ENCODE measurements at regions not wholly inside any gene's neighbourhood (a gene's known extent, or its start where the extent isn't known, plus 50 kb on each side); places are given as distances from the start of the nearest gene placed in this dataset.

DNA sequence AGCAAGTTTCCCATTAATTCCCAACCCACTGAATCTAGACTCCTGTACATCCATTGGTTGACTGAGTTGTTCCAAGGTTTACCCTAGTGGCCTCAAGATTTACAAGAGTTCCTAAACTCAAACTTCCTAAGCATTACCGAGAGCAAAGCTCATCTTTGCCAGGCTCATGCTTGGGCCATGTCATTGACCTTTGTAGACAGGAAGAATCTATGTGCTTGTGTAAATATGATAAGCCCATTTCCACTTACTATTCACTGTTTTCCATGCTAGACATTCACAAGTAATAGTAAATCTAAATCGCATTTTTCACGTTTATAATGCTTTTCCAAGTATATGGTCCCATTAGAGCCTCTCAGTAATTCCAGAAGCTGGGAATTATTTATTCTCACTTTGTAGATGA, 534.5 kb upstream of the CLINT1 start:
- DNase-seq: no peak

DNA sequence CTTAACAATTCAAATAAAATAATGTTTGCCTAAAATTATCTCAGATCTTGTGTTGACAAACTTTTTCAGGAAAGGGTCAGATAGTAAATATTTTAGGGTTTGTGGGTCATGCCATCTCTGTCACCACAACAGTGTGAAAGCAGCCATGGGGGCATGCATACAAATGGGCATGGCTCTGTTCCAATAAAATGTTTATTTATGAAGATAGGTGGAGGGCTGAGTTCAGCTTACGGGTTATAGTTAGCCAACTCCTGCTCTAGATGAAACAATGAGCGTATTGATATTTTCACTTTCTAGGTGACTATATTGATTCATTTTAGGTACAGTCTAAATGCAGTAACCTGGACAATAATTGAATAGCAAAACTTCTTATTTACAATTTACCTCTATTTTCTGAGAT, 533.8 kb upstream of the CLINT1 start:
- DNase-seq: peak; percentile 38 to 58

DNA sequence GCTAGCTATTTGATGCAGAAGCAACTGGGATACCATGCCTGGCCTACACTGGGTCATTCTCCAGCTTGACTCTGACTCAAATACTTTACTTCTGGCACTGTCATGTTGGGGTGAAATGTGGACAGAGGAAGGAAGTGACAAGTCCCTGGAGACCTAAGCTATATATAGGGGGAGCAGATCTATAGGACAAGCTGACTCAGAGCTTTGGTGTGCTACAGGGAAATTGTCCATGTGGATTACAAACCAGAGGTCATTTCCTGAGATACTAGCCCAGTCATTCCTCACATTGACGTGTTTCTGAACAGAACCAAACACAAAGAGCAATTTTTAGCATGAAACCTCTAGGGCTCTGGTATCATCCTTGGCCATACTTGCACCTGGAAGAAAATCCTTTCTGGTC, 531.6 kb upstream of the CLINT1 start:
- no peak for DNase-seq

DNA sequence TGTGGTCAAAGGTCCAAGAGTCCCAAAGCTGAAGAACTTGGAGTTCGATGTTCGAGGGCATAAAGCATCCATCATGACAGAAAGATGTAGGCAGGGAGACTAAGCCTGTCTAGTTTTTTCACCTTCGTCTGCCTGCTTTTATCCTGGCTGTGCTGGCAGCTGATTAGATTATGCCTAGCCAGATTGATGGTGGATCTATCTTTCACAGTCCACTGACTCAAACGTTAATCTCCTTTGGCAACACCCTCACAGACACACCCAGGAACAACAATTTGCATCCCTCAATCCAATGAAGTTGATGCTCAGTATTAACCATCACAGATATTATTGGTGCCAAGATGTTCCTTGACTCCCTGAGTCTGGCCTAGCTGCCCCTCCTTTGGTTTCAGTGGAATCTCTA, 530.8 kb upstream of the CLINT1 start:
- DNase-seq: peak; percentile 23 to 42

DNA sequence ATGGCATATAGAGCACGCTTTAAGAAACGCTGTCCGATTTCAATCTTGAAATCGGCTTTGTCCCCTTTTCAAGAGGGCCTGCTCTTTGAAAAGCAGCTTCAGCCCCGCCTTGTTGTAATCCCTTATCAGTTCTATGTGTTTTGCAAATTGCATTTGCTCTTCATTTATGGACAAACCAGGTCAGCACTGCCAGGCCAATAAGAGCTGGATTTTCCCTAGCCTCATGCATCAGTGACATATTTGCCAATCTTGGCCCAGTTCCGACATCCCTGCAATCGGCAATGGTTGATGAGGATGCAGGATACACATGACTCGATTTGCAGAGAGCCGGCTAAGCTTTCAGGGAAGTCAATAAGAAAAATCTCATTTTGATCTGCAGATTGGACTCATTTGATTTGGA, 529.1 kb upstream of the CLINT1 start:
- DNase-seq: peak; percentile 11 to 20

DNA sequence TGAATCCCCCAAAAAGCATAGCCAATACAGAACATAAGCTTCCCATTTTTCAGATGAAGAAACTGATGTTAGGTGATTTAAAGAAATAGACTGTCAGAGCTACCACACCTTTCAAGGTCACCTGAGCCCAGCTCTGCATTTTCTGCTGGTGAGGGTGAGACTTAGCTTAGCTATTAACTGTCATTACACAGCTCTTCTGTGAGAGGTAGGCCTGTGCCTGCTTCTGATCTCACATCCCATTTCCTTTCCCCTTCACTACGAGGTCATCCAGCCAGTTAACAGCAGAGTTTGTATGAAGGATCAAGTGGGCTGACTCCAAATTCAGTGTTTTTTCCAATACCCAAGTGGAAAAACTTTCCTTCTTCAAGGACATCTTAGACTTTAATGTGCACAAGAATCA, 528.6 kb upstream of the CLINT1 start:
- DNase-seq: no peak

DNA sequence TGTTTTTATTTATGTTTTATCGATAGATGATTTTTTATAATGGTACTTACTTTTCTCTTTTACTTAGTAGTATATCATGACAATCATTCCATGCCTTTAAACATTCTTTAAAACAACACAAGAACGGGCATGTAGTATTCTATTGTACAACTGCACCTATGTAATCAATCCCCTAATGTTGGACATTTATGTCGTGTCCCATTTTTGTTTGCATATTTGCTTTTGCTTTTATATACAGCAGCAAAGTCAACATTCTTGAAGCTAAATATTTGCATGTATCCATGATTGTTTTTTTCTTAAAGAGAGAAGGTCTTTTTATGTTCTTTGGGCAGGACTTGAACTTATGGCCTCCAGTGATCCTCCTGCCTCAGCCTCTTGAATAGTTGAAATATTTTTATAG, 527.0 kb upstream of the CLINT1 start:
- peak; percentile 46 to 52 for DNase-seq

DNA sequence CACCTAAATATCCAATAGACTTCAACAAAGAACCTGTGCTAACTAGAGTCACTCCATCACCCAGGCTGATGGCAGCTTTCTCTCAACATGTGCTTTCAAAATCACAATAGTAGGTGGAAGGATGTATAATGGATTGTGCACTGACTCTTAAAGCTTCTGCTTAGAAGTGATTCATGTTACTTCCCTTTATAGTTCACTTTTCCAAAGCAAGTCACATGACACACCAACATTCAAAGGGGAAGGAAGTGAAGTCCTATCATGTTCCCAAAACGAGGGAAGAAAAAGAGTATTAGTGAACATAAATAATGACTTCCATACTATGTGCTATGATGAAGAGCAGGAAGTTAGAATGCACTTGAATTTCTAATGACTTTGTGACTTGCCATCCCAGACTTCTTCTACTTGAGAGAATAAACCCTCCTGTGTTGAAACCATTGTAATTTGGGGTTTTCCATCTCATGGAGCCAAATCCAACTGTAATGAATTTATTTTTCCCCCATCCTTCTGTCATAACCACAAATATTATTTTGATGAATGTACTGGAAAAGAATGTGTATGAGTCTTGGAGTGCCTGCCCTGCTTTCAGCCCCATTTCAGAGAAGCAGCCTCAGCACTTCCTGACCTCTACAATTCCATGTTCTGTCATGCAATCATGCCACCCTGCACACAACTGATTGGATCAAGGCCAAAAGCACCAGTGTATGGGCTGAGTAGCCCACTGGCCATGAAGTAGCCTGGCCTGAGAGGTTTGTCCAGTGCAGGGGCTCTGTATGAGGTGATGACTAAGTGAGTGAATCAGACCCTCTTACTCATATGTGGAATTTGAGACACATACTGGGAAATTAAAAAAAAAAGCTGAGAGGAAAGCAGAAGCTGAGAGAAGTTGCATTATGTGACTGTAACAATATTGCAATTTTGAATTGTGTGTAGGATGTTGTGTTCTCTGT, 525.9 kb upstream of the CLINT1 start:
- no peak for DNase-seq

DNA sequence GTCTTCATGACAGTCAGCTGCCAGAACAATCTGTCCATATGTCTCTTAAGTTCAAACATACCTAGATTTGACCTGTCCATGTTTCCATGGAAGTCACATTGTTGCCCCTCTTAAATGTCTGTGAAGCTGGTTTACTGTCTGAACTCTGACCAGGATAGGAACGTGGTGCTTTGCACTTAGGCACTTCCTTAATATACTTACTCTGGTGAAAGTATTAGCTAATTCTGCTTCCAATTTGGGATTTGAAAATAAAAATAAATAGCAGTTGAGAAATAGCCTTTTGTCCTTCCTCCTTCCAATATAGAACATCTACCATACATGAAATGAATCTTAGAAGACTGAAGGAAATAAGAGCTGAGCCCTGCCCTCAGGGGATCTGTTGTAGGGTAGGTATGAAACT, 524.5 kb upstream of the CLINT1 start:
- DNase-seq: no peak

DNA sequence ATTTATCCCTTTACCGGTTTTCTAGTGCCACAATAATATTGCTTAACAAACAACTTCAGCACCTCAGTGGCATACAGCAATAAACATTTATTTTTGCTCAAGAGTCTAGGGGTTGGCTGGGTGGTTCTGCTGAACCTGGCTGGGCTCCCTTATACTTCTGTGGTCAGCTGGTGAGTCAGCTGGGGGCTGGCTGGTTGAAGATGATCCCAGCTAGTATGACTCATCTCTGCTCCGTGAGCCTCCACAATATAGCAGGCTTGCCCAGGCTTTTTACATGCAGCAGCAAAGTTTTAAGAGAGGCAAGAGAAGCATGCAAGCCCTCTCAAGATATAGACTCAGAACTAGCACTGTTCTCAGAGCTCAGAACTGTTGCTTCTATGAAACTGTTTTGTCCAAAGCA, 523.5 kb upstream of the CLINT1 start:
- no peak for DNase-seq

DNA sequence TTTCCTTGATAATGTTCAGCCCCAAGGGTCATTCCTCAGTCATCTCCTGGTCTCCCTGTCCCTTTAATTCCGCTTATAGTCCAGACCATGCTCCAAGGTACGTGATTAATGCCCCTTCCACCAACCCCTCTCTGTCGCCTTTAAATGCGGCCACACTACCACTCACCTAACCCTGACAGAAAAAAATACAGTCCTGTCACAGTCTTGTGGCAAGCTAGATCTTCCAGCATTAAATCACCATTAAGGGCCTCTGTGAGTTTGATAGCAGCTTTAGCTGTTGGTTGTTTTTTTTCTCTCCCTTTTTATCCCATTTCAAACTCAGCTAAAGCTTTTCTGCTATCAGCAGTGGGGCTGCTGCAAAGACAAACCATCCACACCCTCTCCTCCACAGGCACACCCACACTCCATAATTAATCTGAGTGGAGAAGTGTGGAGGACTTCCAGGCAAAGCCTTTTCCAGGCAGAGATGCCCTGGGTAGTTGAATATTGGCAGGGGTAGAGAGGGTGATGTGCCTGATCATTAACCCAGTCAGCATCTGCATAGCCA, 522.7 kb upstream of the CLINT1 start:
- no peak for DNase-seq

DNA sequence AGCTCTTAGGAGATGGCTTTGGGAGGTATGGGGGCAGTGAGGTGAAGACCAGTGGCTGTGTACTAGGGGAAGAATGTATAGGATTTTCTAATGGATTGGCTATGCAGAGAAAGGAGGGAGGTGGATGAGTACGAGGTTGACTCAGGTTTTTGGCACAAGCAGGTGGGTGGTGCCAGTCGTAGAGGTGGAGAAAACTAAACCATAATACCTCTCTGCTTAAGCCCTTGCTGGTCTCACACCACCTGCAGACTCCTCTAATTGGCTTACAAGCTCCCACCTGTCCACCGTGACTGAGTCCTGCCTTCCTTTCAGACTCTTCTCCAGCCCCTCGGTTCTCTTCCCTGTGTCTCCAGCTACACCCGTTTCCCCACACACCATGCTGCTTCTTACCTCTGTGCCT, 521.7 kb upstream of the CLINT1 start:
- DNase-seq: no peak

DNA sequence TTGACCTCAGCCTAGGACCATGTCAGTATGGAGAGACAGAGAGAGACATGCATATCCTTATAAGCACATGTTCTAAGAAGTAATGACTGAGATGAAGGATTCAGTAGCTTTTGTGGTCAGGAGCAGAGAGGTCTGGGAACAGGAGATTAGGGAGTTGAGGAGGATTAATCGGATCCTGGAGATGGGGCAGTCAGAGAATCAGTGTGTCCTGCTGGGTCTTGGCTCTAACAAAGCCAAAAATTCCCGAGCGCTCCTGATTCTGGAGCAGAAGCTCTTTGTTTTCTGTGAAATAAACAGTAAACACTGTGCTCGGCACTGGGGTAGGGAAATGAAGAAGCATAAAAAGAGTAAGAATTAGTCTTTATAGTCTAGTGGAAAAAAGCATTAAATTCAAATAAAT, 520.0 kb upstream of the CLINT1 start:
- no peak for DNase-seq

DNA sequence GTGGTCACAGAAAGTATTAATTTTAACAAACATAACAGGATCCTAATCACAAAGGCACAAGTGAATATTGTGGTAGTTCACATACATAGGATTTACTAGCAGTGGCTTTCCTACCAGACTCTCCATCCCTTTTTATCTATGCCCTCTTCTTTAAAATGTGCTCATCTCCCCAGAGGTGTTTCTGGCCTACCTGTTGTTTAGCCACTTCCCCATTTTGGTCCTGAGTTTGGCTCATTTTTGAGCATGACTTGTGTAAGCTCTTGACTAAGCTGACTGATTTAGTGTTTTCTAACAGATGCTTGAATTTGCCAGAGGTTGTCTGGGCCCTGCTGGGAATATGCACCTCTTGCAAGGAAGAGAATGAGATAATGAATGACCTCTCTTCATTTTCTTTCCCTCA, 517.7 kb upstream of the CLINT1 start:
- DNase-seq: no peak

DNA sequence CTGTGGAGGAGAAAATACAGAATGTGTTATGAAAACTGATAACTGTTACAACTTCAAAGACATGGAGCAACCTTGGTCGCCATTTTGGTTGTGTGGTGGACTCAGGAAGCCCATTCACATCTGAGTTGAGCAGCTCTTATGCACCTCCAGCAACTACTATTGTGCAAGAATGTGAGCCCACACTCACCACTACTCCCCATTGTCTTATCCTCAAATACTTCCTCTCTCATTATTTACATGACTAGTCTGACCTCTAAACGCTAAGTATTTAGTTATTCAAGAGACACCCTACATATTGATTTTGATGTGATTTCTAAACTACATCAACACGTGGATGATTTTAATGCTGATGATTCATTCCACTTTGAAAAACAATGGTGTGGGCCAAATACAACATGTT, 516.6 kb upstream of the CLINT1 start:
- DNase-seq: no peak

DNA sequence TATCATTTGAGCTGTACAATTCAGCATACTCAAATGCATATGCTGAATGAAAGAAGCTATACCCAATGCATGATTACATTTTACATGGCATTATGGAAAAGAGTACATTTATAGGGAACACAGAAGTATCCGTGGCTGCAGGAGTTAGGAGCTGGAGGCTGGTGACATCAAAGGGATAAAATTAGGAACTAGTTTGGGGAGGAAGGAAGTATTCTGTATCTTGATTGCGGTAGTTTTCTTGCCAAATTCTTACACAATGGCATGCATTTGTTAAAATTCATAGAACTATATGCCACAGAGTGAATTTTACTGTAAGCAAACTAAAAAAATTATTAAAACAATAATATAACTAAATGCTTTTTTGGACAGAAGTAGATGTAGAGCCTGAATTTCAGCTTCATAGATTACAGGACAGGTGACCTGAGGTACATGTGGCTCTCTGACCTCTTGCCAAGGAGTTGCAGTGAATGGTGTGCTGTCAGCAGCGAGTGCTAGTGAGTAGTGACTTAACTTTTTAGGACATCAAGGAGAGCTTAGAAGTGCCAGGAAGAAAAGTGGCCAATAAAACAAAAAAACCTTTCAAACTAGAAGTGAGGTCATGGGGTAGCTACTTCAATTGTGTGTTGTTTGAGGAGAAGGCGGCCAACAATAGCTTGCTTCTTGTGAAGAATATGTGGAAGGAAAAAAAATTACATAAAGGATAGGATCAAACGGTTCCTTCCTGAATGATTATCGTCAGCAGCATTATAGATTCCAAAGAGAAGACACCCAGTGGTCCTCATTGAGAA, 514.9 kb upstream of the CLINT1 start:
- no peak for DNase-seq

DNA sequence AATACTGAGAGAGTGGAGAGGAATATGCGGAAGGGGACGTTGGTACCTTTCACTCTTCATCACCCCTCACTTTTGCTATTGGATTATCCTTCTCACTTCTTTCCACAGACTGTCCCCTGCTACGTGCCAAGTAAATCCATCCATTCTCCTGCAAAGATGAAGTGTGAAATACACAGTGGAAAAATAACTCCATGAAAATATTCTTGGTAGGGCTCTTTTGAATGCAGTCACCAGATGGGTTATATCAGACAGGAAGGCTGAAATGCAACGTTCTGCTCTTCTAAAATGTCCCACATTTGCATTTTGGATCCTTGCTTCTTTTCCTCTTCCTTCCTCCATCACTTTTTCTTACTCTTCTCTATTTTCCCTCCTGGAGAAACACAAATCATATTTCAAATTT, 510.3 kb upstream of the CLINT1 start:
- no peak for DNase-seq

DNA sequence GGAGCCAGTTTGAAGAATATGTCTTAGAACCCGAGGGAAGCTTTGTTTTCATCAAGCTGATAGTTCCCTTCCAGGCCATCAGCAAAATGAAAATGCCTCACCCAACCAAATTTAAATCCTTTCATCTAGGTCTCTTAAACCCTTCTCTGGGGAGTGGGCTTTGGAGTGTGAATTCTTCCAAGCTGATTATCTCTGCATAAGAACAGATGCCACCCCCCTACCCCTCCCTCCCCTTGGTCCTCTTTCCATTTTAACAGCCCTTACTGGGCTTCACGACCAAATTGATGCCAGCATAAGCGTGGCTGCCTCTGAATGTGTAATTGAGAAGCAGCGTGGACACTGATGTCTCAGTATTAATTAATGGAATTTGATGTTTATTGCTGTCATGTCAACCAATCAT, 509.7 kb upstream of the CLINT1 start:
- DNase-seq: no peak

DNA sequence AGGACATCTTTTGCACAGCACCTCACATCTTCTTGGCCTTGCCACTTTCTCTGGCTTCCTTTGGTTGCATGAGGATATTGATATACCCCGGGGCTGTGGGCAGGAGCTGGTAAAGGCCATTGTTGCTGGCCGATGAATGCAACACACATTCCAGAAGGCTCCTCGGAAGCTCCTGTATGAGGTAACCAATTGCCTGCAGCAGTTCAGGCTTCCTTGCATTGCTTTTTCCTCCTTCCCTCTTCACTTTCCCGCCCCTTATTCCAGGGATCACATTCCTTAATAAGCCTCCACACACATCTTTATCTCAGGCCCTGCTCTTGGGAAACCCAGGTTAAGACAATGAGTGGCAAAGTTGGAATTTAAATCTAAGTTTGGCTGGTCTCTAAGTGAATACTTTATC, 505.4 kb upstream of the CLINT1 start:
- DNase-seq: no peak

DNA sequence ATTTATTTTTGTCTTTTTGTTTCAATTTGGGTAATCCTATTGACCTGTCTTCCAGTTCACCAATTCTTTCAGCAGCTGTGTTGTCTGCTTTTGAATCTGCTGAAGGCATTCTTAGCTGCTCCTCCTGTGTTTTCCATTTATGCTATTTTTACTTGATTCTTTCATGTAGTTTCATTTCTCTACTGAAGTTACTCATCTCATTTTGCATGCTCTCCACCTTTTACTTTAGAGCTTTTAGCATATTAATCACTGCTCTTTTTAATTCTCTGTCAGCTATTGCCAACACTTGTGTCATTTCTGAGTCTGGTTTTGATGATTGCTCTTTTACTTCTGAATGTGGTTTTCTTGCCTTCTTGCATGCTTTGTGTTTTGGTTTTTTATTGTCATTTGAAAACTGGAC, 496.0 kb upstream of the CLINT1 start:
- DNase-seq: no peak

DNA sequence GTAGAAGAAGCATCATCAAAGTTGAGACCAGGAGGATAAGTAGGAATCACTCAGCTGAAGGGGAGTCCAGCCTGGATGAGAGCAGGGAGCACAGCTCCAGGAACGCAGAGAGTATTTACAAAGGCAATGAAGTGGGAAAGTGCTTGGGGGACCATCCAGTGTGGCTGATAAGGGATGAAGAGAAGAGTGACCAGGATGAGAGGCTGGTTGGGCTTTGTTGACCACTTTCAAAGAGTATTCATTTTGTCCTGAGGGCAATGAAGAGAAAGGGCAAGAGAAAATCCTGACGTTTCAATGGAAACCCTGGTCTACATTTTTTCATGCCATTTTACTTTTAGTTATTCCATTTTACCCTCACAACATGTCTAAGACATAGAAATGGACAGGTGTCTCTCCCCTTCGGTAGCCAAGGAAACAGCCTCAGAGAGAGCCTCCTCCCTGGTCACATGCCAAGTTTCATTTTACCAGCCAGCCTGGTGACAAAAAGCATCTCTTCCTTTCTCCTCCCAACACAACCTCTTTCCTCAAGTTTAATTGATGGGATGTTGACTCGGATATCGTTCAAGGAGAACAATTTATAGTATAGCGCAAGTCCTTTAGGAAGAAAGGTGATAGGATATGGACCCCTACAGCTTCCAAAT, 492.7 kb upstream of the CLINT1 start:
- no peak for DNase-seq

DNA sequence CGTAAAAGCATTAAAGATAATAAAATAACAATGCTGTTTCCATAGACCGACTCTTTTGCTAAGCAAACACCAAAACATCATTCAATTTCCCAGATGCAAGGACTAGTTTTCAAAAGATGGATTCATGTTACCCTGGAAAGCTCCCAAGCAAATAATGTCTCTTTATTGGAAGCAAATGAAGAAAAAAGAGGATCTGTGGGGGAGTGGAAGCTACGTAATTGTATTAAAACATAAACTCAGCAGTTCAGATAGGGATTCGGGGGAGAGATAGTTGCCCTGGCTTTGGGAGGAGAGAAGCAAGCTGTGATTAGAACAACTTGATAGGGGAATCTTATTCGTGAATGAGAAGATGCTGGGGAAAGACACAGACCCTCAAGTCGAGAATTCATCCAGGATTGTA, 491.0 kb upstream of the CLINT1 start:
- no peak for DNase-seq

DNA sequence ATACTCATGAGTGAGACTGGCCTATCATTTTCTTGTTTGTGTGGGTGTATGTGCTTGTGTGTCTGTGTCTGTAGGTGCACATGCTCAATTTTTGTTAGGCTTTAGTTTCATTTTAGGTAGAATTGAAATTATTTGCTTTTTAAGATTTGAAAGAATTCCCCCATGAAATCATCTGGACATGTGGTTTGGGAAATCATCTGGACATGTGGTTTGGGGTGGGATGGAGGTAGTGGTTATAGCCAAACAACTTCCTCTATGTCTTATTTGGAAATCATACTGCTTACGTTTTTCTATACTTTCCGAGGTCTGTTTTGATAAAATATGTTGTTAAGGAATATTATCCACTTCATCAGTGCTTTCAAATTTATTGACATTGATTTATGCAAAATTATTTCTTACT, 485.4 kb upstream of the CLINT1 start:
- no peak for DNase-seq

DNA sequence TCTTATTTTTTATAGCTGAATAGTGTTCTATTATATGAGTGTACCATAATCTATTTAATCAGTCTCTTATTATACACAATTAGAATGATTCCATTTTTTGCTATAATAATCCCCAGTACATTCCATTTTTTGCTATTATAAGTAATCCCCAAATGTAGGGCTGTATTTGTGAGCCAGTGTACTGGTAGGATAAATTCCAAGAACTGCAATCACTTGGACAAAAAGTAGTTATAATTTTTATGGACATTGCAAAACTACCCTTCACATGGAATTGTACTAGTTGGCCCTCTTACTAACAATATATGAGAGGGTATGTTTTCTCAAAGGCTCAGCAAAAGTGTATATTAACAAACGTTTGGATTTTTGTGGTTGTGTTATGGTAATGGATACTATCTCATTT, 481.7 kb upstream of the CLINT1 start:
- DNase-seq: no peak
